HG02610 (cell line): ENCODE measurements at regions not wholly inside any gene's neighbourhood (a gene's known extent, or its start where the extent isn't known, plus 50 kb on each side); places are given as distances from the start of the nearest gene placed in this dataset.
"Not testable (repeated sequence)": the region's sequence is repeated elsewhere in the genome, so short reads cannot be mapped to it uniquely, and the experiment has no call there.

ENCODE experiments used
- ATAC-seq: cut with Tn5 transposase; IDR thresholded peaks from one replicate; pipeline ENCODE4 v1.9.1; 2021; ENCODE audit warnings: mild to moderate bottlenecking, moderate library complexity; ENCODE audit not compliant: unreplicated experiment

DNA sequence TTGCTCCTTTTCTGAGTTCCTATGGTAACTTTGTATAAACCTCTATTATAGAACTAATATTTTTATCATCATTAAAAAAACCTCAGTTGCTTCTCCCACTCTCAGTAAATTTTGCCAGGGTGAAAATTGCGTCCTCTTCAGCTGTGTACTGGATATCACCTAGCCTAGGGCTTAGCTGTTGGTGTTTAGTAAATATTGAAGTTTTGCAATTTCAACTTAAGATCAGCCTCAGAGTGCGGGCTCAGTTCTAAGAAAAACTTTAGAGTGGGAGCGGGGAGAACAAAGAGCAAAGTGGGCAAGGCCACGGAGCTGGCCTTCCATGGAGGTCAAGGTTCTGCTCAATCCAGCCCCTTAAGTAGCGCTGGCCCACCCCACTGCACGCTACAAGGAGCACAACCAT, 488.3 kb upstream of the SPRED2 start:
- no peak for ATAC-seq

- ATAC-seq, result no peak
Measured at GRCh38 chr2:65919550-65920188, 487.3 kb upstream of the SPRED2 start.

DNA sequence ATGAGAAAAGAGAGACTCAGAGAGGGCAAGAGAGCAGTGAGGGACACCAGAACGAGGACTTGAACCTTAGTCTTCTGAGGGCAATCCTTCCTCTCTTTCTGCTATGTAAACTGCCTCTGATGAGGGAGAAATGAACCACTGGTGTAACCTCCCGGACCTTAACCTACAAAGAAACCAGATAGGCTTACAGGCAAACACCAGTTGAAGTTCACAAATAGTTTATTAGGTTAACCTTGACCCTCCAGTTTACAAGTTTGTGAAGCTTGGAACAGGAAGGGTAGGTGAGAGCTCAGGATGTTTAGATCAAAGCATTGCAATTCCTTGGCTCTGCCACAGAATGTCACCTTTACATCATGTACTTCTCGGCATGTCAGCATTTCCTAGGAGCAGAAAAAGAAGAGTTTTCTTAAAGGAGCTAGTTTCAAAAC, 486.4 kb upstream of the SPRED2 start:
- no peak for ATAC-seq

- ATAC-seq, result no peak
Measured at GRCh38 chr2:65917986-65918385, 485.6 kb upstream of the SPRED2 start.

- ATAC-seq, result no peak
Measured at GRCh38 chr2:65916785-65917295, 484.4 kb upstream of the SPRED2 start.

DNA sequence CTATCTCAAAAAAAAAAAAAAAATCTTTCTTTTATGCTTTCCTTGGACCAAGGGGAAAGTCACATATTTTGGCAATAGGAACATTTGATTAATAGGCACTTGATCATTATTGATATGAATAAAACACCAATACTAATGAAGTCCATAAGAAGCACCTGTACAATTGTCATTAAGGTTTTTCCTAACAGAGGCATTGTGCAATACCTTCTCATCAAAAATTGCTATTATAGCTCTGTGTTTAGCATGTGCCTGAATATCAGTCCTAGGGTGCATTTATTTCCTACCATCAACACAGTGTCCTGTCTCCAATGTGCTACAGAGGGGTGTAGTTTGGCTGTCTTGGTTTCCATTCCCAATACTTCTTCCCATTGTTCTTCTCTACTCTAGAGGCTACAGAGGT, 483.8 kb upstream of the SPRED2 start:
- ATAC-seq, result no peak

- no peak for ATAC-seq
Measured at GRCh38 chr2:65915273-65915672, 482.9 kb upstream of the SPRED2 start.

DNA sequence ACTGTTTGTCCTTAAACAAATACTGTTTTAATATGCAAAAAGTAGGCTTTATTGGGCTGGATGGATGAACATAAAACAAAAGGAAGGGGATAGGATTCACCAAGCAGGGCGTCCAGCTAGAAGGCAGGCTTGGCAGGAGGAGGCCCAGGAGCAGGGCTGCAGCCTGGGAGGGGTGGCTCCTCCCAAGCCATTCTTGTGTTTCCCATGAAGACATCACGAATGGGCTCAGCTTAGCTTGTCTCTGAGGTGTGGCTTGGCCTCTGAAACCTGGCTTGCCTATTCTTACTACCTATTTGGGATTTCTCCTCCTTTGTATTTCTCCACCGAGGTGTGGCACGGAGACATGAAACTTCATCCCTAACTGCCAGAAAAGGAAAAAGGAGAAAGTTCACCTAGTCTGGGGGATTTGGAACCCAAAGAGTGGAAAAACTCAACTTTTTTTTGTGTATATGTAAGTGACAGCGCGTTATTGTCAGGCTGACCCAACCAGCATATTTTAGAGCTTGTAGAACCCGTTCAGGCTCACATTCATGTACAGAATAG, 481.9 kb upstream of the SPRED2 start:
- ATAC-seq, result no peak

GRCh38 chr2:65913813-65914212, 481.4 kb upstream of the SPRED2 start:
- ATAC-seq, result no peak

DNA sequence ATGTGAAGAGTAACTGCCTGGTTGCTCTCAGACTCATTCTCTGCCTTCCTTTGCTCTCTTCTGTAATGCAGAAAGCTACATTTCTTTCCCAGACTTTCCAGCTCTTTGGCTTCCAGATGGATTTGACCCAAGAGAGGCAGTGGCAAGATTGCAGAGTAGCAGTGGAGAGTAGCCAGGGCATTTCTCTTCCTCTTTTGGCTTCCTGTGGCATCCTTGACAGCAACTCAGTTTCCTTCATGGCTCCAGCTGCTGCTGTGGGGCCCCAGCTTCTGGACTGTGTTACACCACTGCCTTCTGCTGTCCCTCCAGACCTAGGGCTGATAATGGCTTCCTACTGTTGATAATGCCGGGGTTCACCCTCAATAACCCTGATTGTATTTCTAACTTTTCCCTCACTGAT, 469.4 kb upstream of the SPRED2 start:
- ATAC-seq, result no peak

- ATAC-seq, result no peak
Measured at GRCh38 chr2:65896446-65896845, 464.0 kb upstream of the SPRED2 start.

GRCh38 chr2:65890131-65890530, 457.7 kb upstream of the SPRED2 start:
- not testable (repeated sequence) for ATAC-seq

GRCh38 chr2:65885266-65885665, 452.9 kb upstream of the SPRED2 start:
- ATAC-seq, result no peak

DNA sequence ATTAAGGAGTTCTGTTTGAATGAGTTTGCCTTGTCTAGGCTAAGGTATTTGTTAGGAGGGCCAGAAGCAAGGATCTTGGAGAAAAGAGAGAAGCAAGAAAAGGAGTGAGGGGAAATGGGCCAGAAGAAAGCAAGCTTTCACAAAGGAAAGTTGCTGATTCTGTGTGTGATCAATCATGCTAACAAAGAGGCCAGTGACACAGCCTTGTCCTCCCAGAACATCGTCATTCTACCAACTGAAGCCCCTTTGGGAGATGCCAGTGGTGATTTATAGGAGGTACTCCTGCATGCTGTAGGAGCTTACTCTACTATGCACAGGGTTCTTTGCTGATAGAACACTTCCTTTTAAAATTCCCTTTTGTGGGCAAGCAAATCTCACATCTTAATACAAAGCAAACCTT, 449.2 kb upstream of the SPRED2 start:
- no peak for ATAC-seq

DNA sequence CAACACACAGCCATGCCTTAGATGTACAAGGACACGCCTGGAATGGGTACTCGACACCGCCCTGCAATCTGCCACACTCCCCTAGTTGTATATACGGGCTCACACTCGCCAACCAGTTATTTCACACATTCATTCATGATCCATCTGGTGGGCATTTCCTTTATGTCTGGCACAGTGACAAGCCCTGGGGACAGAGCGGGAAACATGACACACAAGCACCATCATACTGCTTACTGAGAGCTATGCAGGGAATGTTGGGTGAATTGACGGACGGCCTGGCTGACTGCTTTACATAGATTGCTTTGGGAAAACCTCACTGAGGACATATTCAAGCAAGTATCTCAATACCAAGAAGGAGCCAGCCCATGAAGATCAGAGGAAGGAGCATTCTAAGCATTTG, 448.0 kb upstream of the SPRED2 start:
- no peak for ATAC-seq

- no peak for ATAC-seq
Measured at GRCh38 chr2:65878011-65878340, 445.6 kb upstream of the SPRED2 start.

DNA sequence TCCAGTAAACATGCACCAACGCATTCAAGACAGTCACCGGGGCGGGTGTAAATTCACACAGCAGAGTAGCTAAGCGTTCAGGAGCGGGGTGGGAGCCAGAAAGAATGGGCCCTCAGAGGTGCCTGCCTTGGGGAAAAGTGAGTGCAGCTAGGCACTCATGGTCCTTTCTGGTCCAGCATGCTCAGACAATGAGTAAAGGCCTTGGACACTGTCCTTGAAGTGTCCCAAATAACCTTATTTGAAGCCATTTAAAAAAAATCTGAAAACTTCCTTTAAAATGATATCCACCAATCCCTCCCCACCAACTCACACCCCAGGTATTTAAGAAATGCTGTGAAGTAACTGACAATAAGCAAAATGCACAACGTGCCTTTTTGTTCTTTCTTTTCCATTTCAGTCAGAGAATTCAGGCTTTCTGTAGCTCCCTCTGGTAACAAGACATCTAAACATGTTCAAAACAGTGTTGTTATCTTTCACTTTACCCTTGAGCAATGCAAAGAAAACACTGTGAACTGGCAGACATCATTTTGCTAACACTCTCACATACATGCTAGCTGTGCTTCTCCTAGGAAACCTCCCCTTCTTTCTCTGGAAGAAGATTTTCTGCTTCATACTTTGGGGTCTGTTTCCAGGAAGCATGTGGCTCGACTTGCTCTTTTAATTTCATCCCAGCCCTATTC, 445.1 kb upstream of the SPRED2 start:
- no peak for ATAC-seq

GRCh38 chr2:65876114-65876513, 443.7 kb upstream of the SPRED2 start:
- ATAC-seq, result no peak

DNA sequence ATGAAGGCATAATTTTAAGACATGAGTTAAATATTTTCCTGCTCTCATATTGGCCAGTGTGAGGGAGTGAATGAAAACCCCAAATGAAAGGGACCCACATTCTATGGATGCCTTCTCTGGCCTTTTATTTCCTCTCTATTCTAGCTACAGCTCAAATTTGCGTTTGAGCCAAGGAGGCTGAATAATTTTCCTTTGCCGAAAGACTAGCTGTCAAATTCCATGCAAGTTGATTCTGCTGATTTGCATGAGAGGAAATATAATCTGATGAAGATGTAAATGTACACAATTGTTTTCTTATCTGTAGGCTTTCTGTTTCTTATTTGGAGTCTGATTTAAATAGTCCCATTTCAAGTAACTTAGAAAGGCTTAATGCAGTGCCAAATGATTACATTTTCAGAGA, 438.4 kb upstream of the SPRED2 start:
- no peak for ATAC-seq

DNA sequence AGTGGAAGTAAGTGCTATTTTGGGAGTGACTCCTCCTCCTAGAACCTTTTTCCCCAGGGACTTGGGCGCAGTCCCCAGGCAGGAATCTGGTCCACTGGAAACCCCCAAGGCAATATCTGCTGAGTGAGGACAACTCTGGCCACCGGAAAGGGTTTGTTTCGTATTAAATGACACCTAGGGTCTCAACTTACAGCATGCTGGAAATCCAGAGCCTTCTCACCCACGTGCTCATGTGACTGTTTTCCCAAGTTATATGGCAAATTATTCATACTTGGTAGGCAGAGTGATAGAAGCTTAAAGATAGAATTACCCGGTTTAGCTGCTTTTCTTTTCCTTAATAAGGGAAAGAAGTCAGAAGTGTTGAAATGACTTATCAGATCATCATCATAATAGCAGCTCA, 436.9 kb upstream of the SPRED2 start:
- ATAC-seq, result no peak

DNA sequence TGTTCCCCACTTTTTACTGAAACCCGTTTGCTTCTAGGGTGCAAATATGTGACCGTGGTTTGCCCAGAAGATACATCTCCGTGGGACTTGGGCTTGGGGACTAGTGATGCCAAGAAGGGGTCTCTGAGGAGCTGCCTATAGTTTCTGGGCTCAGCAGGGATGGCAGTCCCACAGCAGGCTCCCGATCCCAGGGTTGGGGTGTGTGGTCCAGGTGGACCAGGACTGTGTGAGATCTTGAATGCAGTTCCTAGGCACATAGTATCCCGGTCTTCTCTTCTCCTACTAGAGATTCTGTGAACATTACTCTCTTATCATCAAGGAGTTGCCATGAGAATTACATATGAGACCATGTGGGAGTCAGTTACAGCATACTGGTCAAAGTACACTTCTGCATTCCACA, 435.8 kb upstream of the SPRED2 start:
- no peak for ATAC-seq

DNA sequence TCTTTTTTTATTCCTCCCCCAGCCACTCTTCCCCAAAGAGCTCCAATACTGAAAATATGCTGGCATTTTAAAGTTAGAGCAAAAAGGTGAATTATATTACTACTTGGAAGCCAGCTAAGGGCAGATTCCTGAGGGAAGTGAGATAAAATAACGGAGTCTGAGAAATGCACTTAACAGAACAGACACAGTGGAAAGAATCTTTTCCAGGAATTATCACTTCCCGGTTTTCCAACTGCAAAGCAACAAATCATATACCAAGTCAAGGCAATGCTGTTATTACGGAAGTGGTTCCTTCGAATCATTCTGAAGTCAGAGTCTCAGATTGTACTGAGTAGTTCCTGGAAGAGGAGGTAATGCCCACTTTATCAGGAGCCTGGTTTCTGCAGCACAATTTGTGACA, 435.0 kb upstream of the SPRED2 start:
- ATAC-seq, result no peak

GRCh38 chr2:65866148-65866547, 433.7 kb upstream of the SPRED2 start:
- ATAC-seq, result no peak
